Astrocyte of the cerebellum (primary cell): ENCODE measurements at regions not wholly inside any gene's neighbourhood (a gene's known extent, or its start where the extent isn't known, plus 50 kb on each side); places are given as distances from the start of the nearest gene placed in this dataset.

Experiments used
- DNase-seq: peaks from one replicate; pipeline ENCODE4 v3.0.0-alpha.2; 2011; ENCODE audit warnings: low read depth
- H3K4me3 ChIP-seq: 2 replicates; pipeline ENCODE4 v1.5.1; 2011; ENCODE audit warnings: mild to moderate bottlenecking, low read depth, low read length, moderate library complexity
- CTCF ChIP-seq: IDR thresholded peaks from 2 replicates; pipeline ENCODE4 v1.5.1; 2012; ENCODE audit warnings: low read length, low read depth, moderate library complexity, mild to moderate bottlenecking; ENCODE audit errors: missing control alignments
- in situ Hi-C: cut with HindIII; loops from 2 replicates; pipeline ENCODE4 v1.10.0; 2017; ENCODE audit warnings: low sequenced_read_pairs

GRCh38 chr12:91574391-91574790 lies 391.8 kb upstream of the DCN start:
- H3K4me3 ChIP-seq = no peak overlapping the region
- TF ChIP-seq CTCF = no peak
- in situ Hi-C loops = no loop called here

DNA sequence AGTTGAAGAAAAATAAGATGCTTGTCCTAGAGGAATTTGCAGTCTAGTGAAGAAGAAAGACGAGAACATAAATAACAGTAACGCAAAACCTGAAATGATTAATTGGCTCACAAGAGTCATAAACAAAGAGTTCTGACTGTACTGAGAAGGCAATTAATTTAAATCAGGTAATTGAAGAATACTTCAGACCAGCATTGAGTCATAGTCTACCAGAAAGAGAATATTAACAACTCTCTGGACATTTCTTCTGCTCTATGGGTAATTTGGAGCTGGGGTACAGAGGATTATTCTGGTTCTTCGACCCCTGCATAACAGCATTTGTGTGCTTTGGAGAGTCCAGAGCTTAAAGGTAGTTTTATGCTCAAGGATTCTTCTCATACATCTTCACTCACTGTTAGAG lies 390.3 kb upstream of the DCN start:
- no peak overlapping the region for H3K4me3 ChIP-seq
- TF ChIP-seq CTCF = no peak
- in situ Hi-C loops = no loop called here
- no peak for DNase-seq

More at GRCh38 chr12:91574391-91574790, 391.8 kb upstream of the DCN start:
- DNase-seq = no peak

DNA sequence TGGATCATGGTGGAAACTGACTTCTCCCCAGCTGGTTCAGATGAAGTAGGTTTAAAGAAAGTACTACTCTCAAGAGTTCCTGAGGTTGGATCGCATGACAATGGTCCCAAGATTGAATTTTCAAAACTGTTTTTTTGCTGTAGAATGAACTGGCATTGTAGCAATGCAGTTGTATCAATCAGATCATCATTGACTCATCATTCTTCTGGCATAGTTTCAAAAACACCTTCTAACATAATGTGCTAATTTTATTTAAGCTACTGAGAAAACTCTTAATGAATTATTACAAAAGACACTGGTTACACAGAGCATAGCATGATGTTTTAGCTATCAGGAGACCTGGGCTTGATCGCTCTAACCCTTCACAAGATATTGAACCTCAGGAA lies 384.5 kb upstream of the DCN start:
- in situ Hi-C loops = no loop called here

GRCh38 chr12:91566328-91567099 lies 383.9 kb upstream of the DCN start:
- in situ Hi-C loops = no loop called here
- no peak overlapping the region for H3K4me3 ChIP-seq
- TF ChIP-seq CTCF = no peak
- no peak for DNase-seq

More for the DNA sequence above, 384.5 kb upstream of the DCN start:
- H3K4me3 ChIP-seq = no peak overlapping the region
- no peak for DNase-seq
- TF ChIP-seq CTCF = no peak

DNA sequence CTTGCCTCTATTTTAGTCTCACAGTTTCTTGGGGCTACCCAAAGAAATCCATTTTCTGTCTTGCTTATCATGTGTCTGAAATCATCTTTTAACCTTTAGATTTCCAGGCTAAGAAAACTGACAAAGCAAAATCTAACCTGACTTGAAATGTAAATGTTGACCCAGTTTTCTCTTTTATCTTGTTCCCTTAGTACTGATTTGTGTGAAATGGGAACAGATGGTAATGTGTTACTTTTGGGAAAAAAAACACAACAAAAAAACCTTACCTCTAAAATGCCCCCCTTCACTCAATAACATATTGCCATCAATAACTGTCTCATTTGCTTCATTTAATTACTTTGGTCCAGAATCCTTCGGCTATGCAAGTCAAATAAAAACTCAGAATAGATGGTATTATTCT lies 383.2 kb upstream of the DCN start:
- DNase-seq = no peak
- no peak overlapping the region for H3K4me3 ChIP-seq
- no peak for TF ChIP-seq CTCF
- in situ Hi-C loops = no loop called here

DNA sequence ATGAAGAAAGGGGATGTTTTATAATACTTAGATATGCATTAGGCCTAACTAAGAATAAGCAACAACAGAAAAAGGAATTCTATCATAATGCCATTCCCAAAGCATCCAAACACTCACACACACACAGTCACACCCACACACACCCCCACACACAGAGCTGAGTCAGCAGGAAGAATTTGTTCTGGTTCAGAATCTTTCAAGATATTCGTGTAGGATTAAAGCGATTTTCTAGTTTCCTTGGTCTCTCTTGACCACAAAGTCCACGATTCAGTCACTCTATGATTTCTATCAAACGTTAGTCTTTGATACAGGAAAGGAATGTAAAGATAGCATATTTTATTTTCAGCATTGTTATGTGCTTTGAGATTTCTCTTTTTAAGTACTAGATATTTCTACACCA lies 382.6 kb upstream of the DCN start:
- in situ Hi-C loops = no loop called here
- no peak for DNase-seq
- no peak for TF ChIP-seq CTCF
- H3K4me3 ChIP-seq = no peak overlapping the region
